Karpas-422 (cell line): ENCODE measurements at regions not wholly inside any gene's neighbourhood (a gene's known extent, or its start where the extent isn't known, plus 50 kb on each side); places are given as distances from the start of the nearest gene placed in this dataset.
"Not testable (repeated sequence)": the region's sequence is repeated elsewhere in the genome, so short reads cannot be mapped to it uniquely, and the experiment has no call there.

ENCODE experiments used
- DNase-seq: peaks from one replicate; pipeline ENCODE4 v3.0.0-alpha.2; 2015
- H2AFZ ChIP-seq: fragments of 200-600 bp; sonication (generic); 2 replicates; pipeline ENCODE4 v1.6.1; 2014; ENCODE audit warnings: antibody characterized with exemption, low read length, mixed read lengths
- H3K27ac ChIP-seq: fragments of 200-600 bp; sonication (generic); 2 replicates; pipeline ENCODE4 v1.5.1; 2014; ENCODE audit warnings: mild to moderate bottlenecking, low read length, moderate library complexity
- H3K27me3 ChIP-seq: fragments of 200-600 bp; sonication (generic); 2 replicates; pipeline ENCODE4 v1.6.1; 2014; ENCODE audit warnings: low read length, mixed read lengths
- H3K36me3 ChIP-seq: fragments of 200-600 bp; sonication (generic); 2 replicates; pipeline ENCODE4 v1.6.1; 2014; ENCODE audit warnings: low read length, mixed read lengths; ENCODE audit not compliant: insufficient read depth
- H3K4me1 ChIP-seq: fragments of 200-600 bp; sonication (generic); 2 replicates; pipeline ENCODE4 v1.6.1; 2014; ENCODE audit warnings: mild to moderate bottlenecking, low read length, mixed read lengths
- H3K4me2 ChIP-seq: fragments of 200-600 bp; sonication (generic); 2 replicates; pipeline ENCODE4 v1.6.1; 2014; ENCODE audit warnings: low read length, low read depth, mild to moderate bottlenecking; ENCODE audit not compliant: poor library complexity, severe bottlenecking
- H3K4me3 ChIP-seq: fragments of 200-600 bp; sonication (generic); 2 replicates; pipeline ENCODE4 v1.5.1; 2014; ENCODE audit warnings: mild to moderate bottlenecking, antibody characterized with exemption, low read length, mixed read lengths
- H3K79me2 ChIP-seq: fragments of 200-600 bp; sonication (generic); 2 replicates; pipeline ENCODE4 v1.6.1; 2014; ENCODE audit warnings: mild to moderate bottlenecking, low read length, mixed read lengths
- H3K9ac ChIP-seq: fragments of 200-600 bp; sonication (generic); 2 replicates; pipeline ENCODE4 v1.6.0; 2014; ENCODE audit warnings: low read length
- H3K9me2 ChIP-seq: fragments of 200-600 bp; sonication (generic), shearing (Covaris generic); replicated peaks from 2 replicates; pipeline ENCODE4 v1.6.0; 2014; ENCODE audit warnings: mild to moderate bottlenecking, low read length, moderate library complexity; ENCODE audit not compliant: insufficient read depth
- H3K9me3 ChIP-seq: fragments of 300-700, 200-600 bp; sonication (generic); 2 replicates; pipeline ENCODE4 v1.6.1; 2014; ENCODE audit warnings: low read length, mixed read lengths
- H4K20me1 ChIP-seq: fragments of 200-600 bp; sonication (generic); 2 replicates; pipeline ENCODE4 v1.6.1; 2014; ENCODE audit warnings: mild to moderate bottlenecking, antibody characterized with exemption, low read length, low read depth; ENCODE audit not compliant: insufficient read depth

GRCh38 chr1:164165466-164165865, 393.5 kb upstream of the PBX1 start:
- no peaks in the 10 kb centered on the region for H3K36me3 ChIP-seq
- H3K4me2 ChIP-seq: no peak overlapping the region
- no peak overlapping the region for H3K27ac ChIP-seq
- H2AFZ ChIP-seq: no peak overlapping the region
- no peaks in the 10 kb centered on the region for H3K79me2 ChIP-seq
- H3K4me1 ChIP-seq: no peaks in the 10 kb centered on the region
- no peaks in the 10 kb centered on the region for H3K9me2 ChIP-seq
- H4K20me1 ChIP-seq: no peaks in the 10 kb centered on the region
- no peak for DNase-seq
- no peaks in the 10 kb centered on the region for H3K27me3 ChIP-seq
- H3K4me3 ChIP-seq: no peak overlapping the region
- peaks cover 4% of the 10 kb centered on the region; the same call in 1 of the 2 replicates for H3K9me3 ChIP-seq
- H3K9ac ChIP-seq: no peak overlapping the region

GRCh38 chr1:164166454-164166853, 392.5 kb upstream of the PBX1 start:
- H3K79me2 ChIP-seq, H3K9me2 ChIP-seq, H2AFZ ChIP-seq, H3K27ac ChIP-seq, H3K9ac ChIP-seq, H3K36me3 ChIP-seq, H3K27me3 ChIP-seq, H3K4me3 ChIP-seq, DNase-seq, H3K9me3 ChIP-seq, H4K20me1 ChIP-seq, H3K4me2 ChIP-seq, H3K4me1 ChIP-seq: not testable (repeated sequence)

- Histone ChIP-seq H3K79me2 (no peaks in the 10 kb centered on the region), H3K36me3 (no peaks in the 10 kb centered on the region), H3K4me3 (no peak overlapping the region), H3K4me1 (no peaks in the 10 kb centered on the region), H3K9me3 (no peaks in the 10 kb centered on the region), H3K27ac (no peak overlapping the region), H3K9me2 (no peaks in the 10 kb centered on the region), H4K20me1 (no peaks in the 10 kb centered on the region), H2AFZ (no peak overlapping the region), H3K27me3 (no peaks in the 10 kb centered on the region), H3K4me2 (no peak overlapping the region), H3K9ac (no peak overlapping the region)
- DNase-seq: no peak
Observed at GRCh38 chr1:164177118-164177517, 381.9 kb upstream of the PBX1 start.

GRCh38 chr1:164180824-164181223, 378.2 kb upstream of the PBX1 start:
- H3K9me3 ChIP-seq: no peaks in the 10 kb centered on the region
- no peak overlapping the region for H2AFZ ChIP-seq
- no peaks in the 10 kb centered on the region for H4K20me1 ChIP-seq
- H3K9me2 ChIP-seq: no peaks in the 10 kb centered on the region
- no peaks in the 10 kb centered on the region for H3K27me3 ChIP-seq
- no peaks in the 10 kb centered on the region for H3K36me3 ChIP-seq
- no peak overlapping the region for H3K4me3 ChIP-seq
- no peaks in the 10 kb centered on the region for H3K79me2 ChIP-seq
- no peaks in the 10 kb centered on the region for H3K4me1 ChIP-seq
- H3K4me2 ChIP-seq: no peak overlapping the region
- H3K27ac ChIP-seq: no peak overlapping the region
- DNase-seq: no peak
- no peak overlapping the region for H3K9ac ChIP-seq

GRCh38 chr1:164183854-164184635, 374.9 kb upstream of the PBX1 start:
- H4K20me1 ChIP-seq: no peaks in the 10 kb centered on the region
- DNase-seq: no peak
- no peak overlapping the region for H3K27ac ChIP-seq
- H3K4me1 ChIP-seq: no peaks in the 10 kb centered on the region
- no peaks in the 10 kb centered on the region for H3K36me3 ChIP-seq
- no peaks in the 10 kb centered on the region for H3K79me2 ChIP-seq
- H3K27me3 ChIP-seq: no peaks in the 10 kb centered on the region
- H3K4me2 ChIP-seq: no peak overlapping the region
- no peak overlapping the region for H3K9ac ChIP-seq
- no peaks in the 10 kb centered on the region for H3K9me2 ChIP-seq
- H3K4me3 ChIP-seq: no peak overlapping the region
- no peaks in the 10 kb centered on the region for H3K9me3 ChIP-seq
- no peak overlapping the region for H2AFZ ChIP-seq

GRCh38 chr1:164186881-164187280, 372.1 kb upstream of the PBX1 start:
- H3K9ac ChIP-seq: no peak overlapping the region
- no peaks in the 10 kb centered on the region for H3K27me3 ChIP-seq
- H3K9me3 ChIP-seq: peaks cover 4% of the 10 kb centered on the region; the same call in 1 of the 2 replicates
- no peak overlapping the region for H3K4me3 ChIP-seq
- no peaks in the 10 kb centered on the region for H3K9me2 ChIP-seq
- no peaks in the 10 kb centered on the region for H3K36me3 ChIP-seq
- no peaks in the 10 kb centered on the region for H3K4me1 ChIP-seq
- H4K20me1 ChIP-seq: no peaks in the 10 kb centered on the region
- no peak overlapping the region for H3K27ac ChIP-seq
- no peak overlapping the region for H3K4me2 ChIP-seq
- H2AFZ ChIP-seq: no peak overlapping the region
- H3K79me2 ChIP-seq: no peaks in the 10 kb centered on the region
- no peak for DNase-seq

GRCh38 chr1:164188497-164188896, 370.5 kb upstream of the PBX1 start:
- no peak overlapping the region for H3K9ac ChIP-seq
- H4K20me1 ChIP-seq: no peaks in the 10 kb centered on the region
- H3K9me3 ChIP-seq: peaks cover 5% of the 10 kb centered on the region; the same call in 1 of the 2 replicates
- H3K36me3 ChIP-seq: no peaks in the 10 kb centered on the region
- H2AFZ ChIP-seq: no peak overlapping the region
- H3K27ac ChIP-seq: no peak overlapping the region
- no peak for DNase-seq
- H3K27me3 ChIP-seq: no peaks in the 10 kb centered on the region
- H3K4me3 ChIP-seq: no peak overlapping the region
- H3K9me2 ChIP-seq: no peaks in the 10 kb centered on the region
- no peaks in the 10 kb centered on the region for H3K4me1 ChIP-seq
- H3K4me2 ChIP-seq: no peak overlapping the region
- no peaks in the 10 kb centered on the region for H3K79me2 ChIP-seq

- no peaks in the 10 kb centered on the region for H3K4me1 ChIP-seq
- no peak overlapping the region for H3K4me3 ChIP-seq
- H3K9me3 ChIP-seq: peaks cover 5% of the 10 kb centered on the region; the same call in 1 of the 2 replicates
- no peak overlapping the region for H3K27ac ChIP-seq
- H3K9ac ChIP-seq: no peak overlapping the region
- no peak overlapping the region for H2AFZ ChIP-seq
- H3K9me2 ChIP-seq: no peaks in the 10 kb centered on the region
- no peak for DNase-seq
- H4K20me1 ChIP-seq: no peaks in the 10 kb centered on the region
- no peaks in the 10 kb centered on the region for H3K79me2 ChIP-seq
- no peaks in the 10 kb centered on the region for H3K36me3 ChIP-seq
- no peaks in the 10 kb centered on the region for H3K27me3 ChIP-seq
- no peak overlapping the region for H3K4me2 ChIP-seq
Observed at GRCh38 chr1:164191191-164191590, 367.8 kb upstream of the PBX1 start.
